ENCODE measurements at regions not wholly inside any gene's neighbourhood (a gene's known extent, or its start where the extent isn't known, plus 50 kb on each side); places are given as distances from the start of the nearest gene placed in this dataset.

DNA sequence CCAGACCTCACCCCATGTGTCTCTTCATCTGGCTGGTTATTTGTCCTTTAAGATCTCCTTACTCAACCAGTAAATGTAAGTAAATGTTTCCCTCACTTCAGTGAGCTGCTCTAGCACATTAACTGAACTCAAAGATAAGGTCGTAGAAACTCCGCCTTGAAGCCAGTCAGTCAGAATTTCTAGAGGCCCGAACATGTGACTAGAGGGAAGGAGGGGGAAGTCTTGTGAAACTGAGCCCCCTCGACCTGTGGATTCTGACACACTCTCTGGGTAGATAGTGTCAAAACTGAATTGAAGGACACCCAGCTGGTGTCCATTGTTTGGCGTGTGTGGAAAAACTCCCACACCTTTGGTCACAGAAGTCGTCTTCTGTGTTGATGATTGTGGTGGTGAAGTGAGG lies 933.9 kb downstream of the ADGRL3 start:
- no peak overlapping the region for H3K4me3 ChIP-seq (ENCODE audit: low read depth in 2 of 2, low read length in 2 of 2)
- H3K9me3 ChIP-seq (ENCODE audit: control insufficient read depth, insufficient read depth, low read depth, low read length), result no peaks in the 10 kb centered on the region
- ChIA-PET CTCF (no interaction called here), POLR2A (no interaction called here)
- H3K36me3 ChIP-seq (ENCODE audit: control insufficient read depth, insufficient read depth, low read length), result no peaks in the 10 kb centered on the region
- H3K27me3 ChIP-seq (ENCODE audit: control insufficient read depth, insufficient read depth, low read length), result no peaks in the 10 kb centered on the region
- no peak overlapping the region for H3K27ac ChIP-seq (ENCODE audit: low read length)
- TF ChIP-seq CTCF (IDR thresholded peaks at IDR 0.05) (no peak), TCF7L2 (IDR thresholded peaks at IDR 0.05; ENCODE audit: low read depth, low read length) (no peak), POLR2AphosphoS5 (IDR thresholded peaks at IDR 0.05; ENCODE audit: low read depth, low read length) (no peak), SIN3A (IDR thresholded peaks at IDR 0.05; ENCODE audit: borderline replicate concordance, insufficient read depth, low read depth, low read length) (no peak), REST (IDR thresholded peaks at IDR 0.05; ENCODE audit: insufficient read depth in 1 of 2, low read depth in 2 of 2, low read length in 1 of 2) (no peak)
- H3K4me1 ChIP-seq (ENCODE audit: control insufficient read depth, insufficient read depth, low read length), result no peaks in the 10 kb centered on the region
- ATAC-seq (no peak), DNase-seq (ENCODE audit: low read depth, low spot score) (no peak)
- in situ Hi-C loops (cut with HindIII; ENCODE audit: low pct_unique_long_range_greater_than_20kb, low sequenced_read_pairs), result no loop called here
- intact Hi-C loops (cut with micrococcal nuclease; ENCODE audit: unreplicated experiment), result no loop called here
- no TSS peak for BruUV-seq (replicated peaks)

DNA sequence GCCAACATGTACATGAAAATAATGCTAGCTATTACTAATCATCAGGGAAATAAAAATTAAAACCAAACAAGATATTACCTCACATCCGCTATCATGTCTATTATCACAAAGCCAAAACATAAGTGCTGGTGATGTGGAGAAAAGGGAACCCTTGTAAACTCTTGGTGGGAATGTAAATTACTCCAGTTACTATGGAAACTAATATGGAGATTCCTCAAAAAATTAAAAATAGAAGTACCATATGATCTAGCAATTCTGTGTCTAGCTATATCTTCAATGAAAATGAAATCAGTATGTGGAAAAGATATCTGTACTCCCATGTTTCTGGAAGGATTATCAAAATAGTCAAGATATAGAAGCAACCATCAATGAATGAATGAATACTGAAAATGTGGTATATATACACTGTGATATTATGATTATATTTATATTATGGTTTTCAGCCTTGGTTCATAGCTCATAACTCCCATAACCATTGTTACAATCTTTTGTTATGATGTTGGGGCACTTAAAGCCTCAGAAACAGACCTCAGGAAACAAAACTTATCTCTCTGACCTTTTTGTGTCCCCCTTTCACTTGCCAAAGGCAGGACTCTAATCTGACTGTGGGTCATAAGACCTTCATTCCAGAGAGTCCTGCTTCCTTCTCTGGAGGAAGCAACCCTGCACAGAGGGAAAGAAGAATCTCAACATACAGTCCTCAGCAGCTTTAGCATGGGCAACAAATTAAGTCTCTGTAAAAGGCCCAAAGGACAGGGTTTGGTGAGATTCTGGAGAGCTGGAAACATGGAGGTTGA lies 933.2 kb downstream of the ADGRL3 start:
- ChIA-PET POLR2A (no interaction called here), CTCF (no interaction called here)
- H3K4me1 ChIP-seq (ENCODE audit: control insufficient read depth, insufficient read depth, low read length), result no peaks in the 10 kb centered on the region
- no peak overlapping the region for H3K27ac ChIP-seq (ENCODE audit: low read length)
- in situ Hi-C loops (cut with HindIII; ENCODE audit: low pct_unique_long_range_greater_than_20kb, low sequenced_read_pairs) (no loop called here), intact Hi-C loops (cut with micrococcal nuclease; ENCODE audit: unreplicated experiment) (no loop called here)
- no peak overlapping the region for H3K4me3 ChIP-seq (ENCODE audit: low read depth in 2 of 2, low read length in 2 of 2)
- H3K9me3 ChIP-seq (ENCODE audit: control insufficient read depth, insufficient read depth, low read depth, low read length), result no peaks in the 10 kb centered on the region
- no TSS peak for BruUV-seq (replicated peaks)
- no peaks in the 10 kb centered on the region for H3K36me3 ChIP-seq (ENCODE audit: control insufficient read depth, insufficient read depth, low read length)
- ATAC-seq (no peak), DNase-seq (ENCODE audit: low read depth, low spot score) (no peak)
- TF ChIP-seq POLR2AphosphoS5 (IDR thresholded peaks at IDR 0.05; ENCODE audit: low read depth, low read length) (no peak), REST (IDR thresholded peaks at IDR 0.05; ENCODE audit: insufficient read depth in 1 of 2, low read depth in 2 of 2, low read length in 1 of 2) (no peak), SIN3A (IDR thresholded peaks at IDR 0.05; ENCODE audit: borderline replicate concordance, insufficient read depth, low read depth, low read length) (no peak), CTCF (IDR thresholded peaks at IDR 0.05) (no peak), TCF7L2 (IDR thresholded peaks at IDR 0.05; ENCODE audit: low read depth, low read length) (no peak)
- no peaks in the 10 kb centered on the region for H3K27me3 ChIP-seq (ENCODE audit: control insufficient read depth, insufficient read depth, low read length)

Data from Panc1 (cell line).